CD4-positive, alpha-beta T cell treated with Interleukin-4 for 4 hours (primary cell): ENCODE measurements at regions not wholly inside any gene's neighbourhood (a gene's known extent, or its start where the extent isn't known, plus 50 kb on each side); places are given as distances from the start of the nearest gene placed in this dataset.
A peak's percentile ranks its signal among the peaks of the same experiment; 100 is the strongest.

Experiments used
- DNase-seq: peaks from one replicate; pipeline ENCODE4 v3.0.0-alpha.2; 2020

DNA sequence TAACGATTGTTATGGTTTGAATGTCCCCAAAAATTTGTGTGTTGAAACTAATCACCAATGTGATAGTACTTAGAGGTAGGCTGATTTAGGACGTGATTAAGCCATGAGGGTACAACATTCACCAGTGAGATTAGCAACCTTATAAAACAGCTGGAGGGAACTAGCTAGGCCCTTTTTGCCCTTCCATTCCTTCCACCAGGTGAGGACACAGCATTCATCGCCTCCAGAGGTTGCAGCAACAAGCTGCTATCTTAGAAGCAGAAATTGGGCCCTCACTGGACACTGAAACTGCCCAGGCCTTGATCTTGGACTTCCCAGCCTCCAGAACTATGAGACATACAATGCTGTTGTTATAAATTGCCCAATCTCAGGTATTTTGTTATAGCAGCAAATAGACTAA is 340.7 kb upstream of the JARID2 start:
- DNase-seq: no peak

DNA sequence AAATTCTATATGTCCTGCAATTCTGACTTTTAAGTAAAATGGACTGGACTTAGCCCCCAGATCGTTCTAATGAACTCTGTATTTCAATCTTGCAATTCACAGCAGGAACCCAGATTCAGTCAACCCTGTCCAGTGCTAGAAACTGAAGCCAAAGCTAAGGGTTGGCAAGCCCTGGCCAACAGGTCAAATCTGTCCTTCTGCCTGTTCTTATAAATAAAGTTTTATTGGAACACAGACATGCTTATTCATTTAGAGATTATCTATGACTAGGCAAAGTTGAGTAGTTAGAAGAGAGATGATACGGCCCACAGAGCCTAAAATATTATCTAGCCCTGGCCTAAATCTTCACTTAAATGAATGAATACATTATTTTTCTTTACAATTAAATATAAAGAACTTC is 339.2 kb upstream of the JARID2 start:
- DNase-seq: no peak

DNA sequence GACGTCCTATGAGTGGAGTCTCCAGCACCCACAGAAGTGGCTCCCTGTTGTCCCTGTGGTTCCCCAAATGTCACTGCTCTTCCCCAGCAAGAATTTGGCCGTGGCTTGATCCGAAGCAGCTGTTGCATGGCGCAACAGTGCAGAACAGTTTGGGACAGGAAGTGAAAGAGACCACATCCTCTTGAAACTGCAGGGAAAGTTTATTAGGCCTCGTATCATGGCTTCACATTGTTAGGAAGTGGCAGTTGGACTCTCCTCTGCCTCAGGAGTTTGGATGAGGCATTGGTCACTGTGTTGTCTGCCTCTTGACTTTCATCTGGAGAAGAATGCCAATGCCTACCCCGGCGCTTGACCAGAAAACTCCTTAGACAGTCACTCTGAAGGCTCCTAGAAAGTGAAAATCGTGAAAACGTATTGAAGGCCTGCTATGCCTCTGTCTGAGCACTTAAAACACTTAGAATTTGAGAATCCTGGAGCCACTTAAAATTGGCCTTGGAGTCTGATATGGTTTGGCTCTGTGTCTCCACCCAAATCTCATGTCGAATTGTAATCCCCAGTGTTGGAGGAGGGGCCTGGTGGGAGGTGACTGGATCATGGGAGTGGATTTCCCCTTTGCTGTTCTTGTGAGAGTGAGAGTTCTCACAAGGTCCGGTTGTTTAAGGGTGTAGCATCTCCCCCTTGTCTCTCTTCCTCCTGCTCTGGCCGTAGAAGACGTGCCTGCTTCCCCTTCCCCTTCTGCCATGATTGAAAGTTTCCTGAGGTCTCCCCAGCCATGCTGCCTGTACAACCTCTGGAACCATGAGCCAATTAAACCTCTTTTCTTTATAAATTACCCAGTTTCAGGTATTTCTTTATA is 334.9 kb upstream of the JARID2 start:
- peak; percentile 39 for DNase-seq

DNA sequence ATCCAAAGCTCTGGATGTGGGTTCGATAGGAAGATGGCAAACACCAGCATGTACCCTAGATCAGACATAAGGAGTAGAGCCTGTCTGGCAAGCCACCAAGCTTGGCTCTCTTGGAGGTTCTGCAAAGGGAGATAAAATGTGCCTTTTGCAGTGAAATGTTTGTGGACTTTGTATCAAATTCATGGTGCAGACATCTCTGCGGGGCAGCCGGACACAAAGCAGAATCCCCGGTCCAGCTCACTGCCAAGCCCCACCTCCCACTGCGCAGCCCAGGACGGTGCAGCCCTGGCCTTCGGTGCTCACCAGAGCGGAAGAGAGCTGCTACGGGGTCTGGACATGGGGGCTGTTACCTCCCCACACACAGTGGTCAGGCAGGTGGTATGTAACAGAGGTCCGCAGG is 333.6 kb upstream of the JARID2 start:
- DNase-seq: no peak

DNA sequence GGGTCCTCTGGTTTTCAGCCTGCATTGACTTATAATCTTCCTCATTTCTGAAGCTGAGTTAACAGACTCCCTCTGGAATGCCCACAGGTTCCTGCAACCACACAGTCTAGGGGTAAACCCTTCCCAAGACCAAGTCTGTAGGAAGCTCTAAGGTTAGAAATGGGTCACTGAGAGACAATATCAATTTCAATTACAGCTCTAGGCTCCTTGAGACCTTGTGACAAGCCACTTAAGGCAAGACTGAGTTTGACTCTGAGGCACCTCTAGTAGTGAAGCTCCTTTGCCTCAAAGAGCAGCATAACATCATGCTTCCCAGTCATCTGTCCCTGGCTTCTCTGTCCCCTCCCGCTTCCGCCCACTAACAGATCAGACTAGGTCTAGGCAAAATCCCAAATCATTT is 333.2 kb upstream of the JARID2 start:
- DNase-seq: no peak

DNA sequence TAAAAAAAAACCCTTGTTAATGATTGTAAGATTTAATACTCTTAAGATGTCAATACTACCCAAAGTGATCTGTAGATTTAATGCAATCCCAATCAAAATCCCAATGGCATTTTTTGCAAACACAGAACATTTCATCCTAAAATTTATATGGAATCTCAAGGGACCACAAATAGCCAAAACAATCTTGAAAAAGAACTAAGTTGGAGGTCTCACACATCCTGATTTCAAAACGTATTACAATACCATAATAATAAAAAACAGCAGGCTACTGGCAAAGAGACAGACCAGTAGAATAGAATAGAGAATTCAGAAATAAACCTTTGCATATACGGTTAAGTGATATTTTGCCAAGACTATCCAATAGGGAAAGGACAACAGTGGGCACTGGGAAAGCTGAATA is 331.9 kb upstream of the JARID2 start:
- no peak for DNase-seq

DNA sequence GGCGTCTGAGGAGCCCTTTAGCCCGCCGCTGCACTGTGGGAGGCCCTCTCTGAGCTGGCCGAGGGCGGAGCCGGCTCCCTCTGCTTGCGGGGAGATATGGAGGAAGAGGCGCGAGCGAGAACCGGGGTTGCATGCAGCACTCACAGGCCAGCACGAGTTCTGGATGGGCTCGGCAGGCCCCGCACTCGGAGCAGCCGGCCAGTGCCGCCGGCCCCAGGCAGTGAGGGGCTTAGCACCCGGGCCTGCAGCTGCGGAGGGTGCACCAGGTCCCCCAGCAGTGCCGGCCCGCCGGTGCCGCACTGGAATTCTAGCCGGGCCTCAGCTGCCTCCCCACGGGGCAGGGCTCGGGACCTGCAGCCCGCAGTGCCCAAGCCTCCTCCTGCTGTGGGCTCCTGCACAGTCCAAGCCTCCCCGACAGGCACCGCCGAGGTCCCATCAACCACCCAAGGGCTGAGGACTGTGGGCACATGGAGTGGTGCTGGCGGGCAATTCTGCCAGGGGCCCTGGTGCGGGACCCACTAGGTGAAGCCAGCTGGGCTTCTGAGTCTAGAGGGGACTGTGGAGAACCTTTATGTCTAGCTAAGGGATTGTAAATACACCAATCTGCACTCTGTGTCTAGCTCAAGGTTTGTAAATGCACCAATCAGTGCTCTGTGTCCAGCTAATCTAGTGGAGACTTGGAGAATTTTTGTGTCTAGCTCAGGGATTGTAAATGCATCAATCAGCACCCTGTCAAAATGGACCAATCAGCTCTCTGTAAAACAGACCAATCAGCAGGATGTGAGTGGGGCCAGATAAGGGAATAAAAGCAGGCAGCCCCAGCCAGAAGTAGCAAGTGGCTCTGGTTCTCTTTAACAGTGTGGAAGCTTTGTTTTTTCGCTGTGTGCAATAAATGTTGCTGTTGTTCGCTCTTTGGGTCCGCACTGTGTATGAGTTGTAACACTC is 329.7 kb upstream of the JARID2 start:
- DNase-seq: no peak

DNA sequence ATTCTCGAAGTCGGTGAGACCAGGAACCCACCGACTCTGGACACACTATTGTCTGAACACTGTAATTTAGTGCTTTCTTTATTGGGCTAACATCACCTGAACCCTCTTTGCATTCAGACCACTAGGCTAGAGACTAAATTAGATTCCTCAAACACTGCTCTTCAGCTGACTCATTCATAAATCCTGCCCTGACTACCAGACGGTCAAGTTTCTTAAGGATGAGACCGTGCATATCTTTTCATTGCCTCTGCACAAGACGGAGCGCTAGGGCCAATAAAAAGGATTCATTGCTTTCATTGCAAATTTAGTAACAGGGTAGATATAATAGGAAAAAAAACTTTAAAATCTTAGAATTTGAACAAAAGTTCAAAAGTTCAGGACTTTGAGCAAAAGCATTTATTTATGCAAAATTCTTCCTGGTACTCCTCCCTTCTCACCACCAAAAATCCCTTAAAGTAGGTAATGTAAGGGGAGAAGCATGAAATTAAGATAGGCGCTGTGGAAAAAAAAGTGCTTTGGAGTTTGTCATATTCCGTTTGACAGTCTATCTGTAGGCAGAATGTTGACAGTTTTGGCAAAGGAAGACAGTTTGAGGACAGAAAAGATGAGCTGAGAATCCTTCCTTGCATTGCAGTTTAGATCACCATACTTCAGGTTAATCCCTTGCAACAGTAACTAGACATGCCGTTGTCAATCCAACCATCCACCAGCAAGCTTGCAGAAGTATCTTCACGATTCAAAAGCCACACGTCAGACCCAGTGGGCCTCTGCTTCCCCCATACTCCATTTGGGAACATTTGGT is 328.6 kb upstream of the JARID2 start:
- no peak for DNase-seq

DNA sequence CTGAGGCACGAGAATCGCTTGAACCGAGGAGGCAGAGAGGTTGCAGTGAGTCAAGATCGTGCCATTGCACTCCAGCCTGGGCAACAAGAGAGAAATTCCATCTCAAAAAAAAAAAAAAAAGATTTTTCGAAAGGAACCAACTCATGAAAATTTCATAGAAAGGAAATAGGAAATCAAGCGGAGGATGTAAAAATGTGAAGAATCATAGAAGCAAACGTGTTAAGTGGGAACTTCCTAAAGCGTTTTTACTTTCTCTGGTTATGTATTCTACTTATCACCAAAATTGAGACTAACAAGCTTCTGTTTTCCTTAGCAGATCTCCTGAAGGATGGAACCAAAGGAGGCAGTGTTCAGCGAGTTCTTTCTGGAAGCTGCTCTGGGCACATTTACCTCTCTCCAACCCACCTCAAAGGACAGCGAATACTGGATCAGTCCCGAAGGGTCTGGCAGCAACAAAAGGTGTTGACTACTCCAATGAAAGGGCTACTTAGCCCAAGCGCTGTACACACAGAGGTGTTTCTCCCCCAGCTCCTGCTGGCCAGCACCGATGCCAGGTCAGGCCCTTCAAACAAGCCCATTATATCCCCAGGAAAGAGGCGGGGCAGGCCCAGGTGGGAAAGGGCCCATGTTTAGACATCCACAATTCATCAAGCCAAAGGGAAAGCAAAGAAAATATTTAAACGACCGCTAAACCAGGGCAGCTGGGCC is 327.5 kb upstream of the JARID2 start:
- no peak for DNase-seq

DNA sequence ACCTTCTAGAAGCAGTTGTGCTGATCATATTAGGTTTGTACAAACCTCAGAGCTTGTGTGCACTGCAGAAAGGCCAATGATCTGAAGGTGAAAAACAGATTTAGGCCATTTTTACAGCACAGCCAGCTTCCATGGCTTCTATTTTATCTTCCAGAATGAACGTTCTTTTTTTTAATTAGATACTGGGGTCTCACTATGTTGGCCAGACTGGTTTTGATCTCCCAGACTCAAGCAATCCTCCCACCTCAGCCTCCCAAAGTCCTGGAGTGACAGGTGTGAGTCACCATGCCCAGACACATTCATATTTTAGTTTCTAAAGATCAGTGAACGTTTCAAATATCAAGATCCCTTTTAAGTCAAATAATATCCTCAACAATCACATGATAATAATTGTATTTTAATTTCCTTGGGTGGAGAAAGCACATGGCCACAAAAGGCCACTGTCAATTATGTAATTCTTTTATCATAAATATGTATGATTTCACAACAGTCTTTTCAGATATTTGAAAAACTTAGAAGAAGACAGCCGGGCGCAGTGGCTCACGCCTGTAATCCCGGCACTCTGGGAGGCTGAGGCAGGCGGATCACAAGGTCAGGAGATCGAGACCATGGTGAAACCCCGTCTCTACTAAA is 326.7 kb upstream of the JARID2 start:
- no peak for DNase-seq

DNA sequence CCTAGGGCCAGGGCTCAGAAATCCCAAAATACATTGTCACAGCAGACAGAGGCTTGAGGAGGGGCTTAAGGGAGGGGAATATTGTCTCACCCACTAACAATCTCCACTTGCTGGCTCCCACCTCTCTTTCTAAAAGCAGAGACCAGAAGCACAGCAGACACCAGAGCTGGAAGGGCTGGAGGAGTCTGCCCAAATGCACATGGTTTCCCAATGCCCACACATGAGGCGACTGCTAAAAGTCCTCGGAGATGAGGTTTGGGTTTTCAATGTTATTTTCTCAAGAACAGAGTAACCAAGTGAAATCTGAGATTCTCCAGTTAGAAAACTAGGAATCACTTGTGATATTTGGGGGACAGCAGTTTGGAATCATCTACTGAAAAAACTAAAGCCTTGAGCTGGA is 325.6 kb upstream of the JARID2 start:
- no peak for DNase-seq

DNA sequence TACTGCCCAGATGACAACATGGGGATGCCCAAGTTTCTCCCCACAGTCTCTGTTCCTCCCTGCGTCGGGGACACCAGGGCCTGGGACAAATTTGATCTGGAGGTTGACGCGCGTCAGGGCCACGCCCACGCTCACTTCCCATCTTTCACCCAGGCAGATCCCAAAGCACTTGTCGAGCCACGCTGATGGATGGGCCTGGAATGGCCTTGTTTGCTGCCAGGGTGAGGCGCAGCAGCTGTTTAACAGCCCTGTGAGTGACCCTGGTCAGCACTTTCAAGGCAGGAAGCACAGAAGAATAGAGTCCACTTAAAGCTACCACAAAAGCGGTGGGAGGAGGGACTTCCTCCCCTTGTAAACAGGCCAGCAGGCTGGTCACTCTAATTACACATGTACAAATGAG is 324.7 kb upstream of the JARID2 start:
- no peak for DNase-seq

DNA sequence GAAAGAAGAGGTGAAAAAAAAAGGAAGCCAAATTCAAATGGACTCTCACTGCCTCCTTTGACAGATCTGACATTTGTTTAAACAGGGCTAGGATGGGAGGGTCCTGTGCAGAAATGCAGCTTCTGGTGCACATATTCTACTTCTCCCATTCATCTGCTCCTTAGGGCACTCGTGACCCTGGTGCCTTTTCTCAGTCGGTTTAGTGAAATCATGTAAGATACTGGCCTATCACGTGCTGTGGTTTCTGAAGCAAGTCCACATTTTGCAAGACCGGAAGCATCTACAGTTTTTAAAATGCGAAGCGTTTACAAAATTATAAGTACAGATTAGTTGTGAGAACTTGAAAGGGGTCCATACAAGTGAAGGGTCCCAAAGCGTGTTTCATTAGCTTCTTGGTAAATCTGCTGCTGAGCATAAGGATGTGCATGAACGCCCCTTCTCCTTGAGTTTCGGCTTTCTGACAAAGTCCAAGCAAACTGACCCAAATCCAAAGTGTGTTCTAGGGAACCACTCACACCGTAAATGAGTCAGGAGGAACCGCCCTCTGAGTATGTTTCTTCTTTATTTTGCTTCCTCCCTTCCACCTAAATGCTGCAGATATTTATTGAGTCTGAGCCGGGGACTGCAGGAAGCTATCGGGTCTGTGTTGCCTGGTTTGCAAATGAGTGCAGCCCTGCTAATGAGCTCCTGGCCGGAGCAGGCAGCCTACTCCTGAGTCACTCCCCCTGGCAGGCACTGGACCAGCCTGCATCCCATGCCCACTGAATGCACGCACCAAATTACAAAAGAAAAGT is 323.8 kb upstream of the JARID2 start:
- DNase-seq: no peak

DNA sequence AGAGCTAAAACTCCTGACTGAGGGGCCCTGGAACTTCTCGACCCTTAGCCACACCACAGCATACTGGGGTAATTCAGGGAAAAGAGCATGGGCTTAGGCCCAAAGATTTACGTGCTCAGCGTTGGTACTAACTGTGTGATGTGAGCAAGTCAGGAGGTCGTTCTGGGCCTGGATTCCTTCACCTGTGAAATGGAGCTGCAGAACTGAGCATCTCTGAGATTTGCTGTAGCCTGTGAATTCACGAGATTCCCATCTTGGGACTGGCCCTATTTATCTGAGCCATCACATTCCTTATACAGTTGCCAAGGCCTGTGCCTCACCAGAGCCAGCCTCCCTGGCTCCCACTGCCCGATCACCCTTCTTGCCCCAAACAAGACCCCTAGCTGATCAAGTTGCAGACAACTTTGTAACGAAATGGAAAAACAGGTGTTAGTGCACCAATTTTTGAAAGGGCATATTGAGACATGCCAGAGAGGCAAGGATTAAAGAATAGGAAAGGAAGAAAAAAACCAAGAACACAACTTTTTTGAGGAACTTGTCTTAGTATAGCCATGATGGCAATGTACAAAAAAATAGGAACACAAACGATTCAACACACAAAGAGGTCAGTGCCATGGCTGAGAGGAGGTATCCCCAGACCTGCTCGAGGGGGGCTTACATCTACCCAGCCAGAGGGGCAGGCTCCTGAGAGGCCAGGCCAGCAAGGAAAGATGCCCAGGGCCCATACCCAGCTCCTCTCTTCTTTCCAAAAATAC is 323.0 kb upstream of the JARID2 start:
- DNase-seq: no peak

DNA sequence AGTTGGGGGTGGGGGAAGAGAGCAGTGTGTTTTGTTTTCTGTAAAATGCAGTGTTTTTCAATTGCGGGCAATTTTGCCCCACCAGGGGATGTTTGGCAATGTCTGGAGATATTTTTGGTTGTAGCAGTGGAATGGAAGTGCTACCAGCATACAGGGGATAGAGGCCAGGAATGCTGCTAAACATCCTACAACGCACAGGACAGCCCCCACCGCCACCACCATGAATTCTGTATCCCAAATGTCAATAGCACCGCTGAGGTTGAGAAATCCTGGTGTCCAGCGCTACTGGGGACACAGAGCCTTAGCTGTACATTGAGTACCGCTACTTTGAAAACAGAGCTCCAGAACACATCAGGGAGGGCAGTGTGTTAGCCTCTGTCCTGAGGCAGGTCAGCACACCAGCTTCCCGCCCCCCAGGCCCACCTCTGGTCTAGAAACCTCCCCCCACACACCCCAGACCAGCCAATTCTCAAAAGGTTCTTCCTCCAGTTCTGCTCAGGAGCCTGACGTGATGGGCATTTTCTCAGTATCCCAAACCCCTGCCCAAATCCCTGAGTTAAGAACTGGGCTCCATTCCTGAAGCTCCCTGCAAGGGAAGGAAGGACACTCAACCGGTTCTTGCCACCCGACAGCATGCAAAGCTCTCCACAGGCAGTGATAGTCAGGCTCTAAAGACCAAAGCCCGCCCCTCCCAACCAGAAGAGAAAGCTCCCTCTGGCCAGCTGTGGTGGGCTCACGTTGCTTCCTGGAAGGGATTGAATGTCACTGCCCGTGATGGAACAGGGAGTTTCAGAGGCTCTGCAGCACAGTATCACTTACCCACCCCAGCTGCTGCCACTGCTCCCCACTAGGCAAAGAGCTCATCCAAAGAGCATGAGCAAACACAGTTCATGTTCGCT is 321.5 kb upstream of the JARID2 start:
- no peak for DNase-seq

DNA sequence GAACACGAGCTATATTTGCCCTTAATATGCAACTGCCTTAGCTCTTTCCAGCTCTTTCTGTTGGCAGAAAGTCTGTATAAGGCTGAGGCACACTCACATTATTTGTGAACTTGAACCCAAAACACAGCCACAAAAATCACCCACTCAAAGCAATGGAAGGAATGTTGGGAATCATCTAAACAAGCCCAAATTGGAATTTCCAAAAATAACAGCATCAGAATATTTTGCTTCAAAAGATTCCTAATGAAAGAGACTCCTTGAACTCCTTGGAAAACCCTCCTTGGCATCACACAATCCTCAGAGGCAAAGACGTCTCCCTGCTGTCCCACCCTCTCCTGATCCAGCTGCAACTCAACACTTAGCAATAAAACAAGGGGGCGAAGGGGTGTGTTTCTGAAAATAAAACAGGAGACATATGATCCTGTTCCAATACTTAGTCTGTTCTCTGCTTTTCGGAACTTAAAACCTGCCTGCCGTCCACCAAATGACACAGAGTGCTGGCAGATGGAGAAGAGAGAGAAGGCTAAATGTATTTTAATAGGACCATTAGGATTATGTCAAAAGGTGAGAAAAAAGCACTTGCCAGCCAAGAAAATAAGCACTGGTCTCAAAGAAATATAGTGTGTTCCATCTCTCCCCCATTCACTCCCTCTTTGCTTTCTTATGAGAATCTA is 320.7 kb upstream of the JARID2 start:
- DNase-seq: no peak

DNA sequence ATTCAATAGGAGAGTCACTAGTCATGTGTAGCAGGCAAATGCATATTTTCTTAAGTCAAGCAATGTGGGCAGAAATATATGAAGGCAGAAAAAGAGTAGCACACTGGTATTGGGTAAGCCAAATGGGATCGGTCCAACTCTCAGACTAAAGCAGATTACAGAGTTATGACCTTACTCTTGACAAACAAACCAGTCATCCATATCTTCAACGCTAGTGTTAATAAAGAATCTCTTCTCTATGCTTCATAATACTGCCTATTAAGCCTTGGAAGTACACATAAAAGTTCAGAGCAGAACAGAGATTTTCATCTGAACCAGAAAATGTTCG is 320.2 kb upstream of the JARID2 start:
- no peak for DNase-seq

DNA sequence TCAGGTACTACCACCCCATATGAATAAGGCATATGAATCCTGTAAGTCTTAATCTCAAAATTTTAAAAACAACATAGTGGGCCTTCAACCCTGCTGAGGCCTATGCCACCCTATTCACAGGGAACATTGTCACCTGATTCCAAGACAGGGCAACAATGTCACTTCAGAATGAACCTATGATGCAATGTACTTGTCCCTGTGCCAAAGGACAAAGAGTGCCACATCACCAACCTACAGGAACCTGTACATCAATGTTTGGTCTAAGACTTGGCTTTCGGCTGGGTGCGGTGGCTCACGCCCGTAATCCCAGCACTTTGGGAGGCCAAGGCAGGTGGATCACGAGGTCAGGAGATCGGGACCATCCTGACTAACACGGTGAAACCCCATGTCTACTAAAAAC is 318.5 kb upstream of the JARID2 start:
- no peak for DNase-seq

DNA sequence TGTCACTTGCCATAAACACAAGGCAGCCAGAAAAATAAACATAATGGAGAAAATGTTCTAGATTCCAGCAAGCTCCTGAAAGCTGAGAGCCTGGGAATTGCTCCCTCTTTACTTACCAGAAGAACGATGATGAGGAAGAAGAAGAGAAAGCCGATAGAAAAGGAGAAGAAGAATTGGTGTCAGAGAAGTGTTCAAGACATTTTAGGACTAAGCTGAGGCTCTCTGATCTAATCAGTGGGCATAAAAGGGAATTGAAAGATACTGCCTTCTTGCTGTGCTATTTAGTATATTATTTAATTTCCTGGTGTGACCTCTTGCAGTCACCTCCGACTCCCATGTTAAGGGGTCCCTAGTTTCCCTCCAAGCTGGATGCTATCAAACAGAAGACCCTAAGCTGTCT is 316.6 kb upstream of the JARID2 start:
- no peak for DNase-seq
